Omental fat pad (tissue), 3 donors: ENCODE measurements at regions not wholly inside any gene's neighbourhood (a gene's known extent, or its start where the extent isn't known, plus 50 kb on each side); places are given as distances from the start of the nearest gene placed in this dataset.

Experiments used
- ATAC-seq: fragments of 150-250 bp; one replicate; pipeline ENCODE4 v1.9.1; 2016; ENCODE audit warnings: mild to moderate bottlenecking, moderate library complexity; ENCODE audit not compliant: low FRiP score
- DNase-seq: peaks from one replicate; pipeline ENCODE4 v3.0.0-alpha.2; 2019; ENCODE audit warnings: low spot score
- CTCF ChIP-seq, 3 donors: fragments of 450-650 bp; IDR thresholded peaks; one replicate each; pipeline ENCODE4 v1.5.1; 2016 to 2017; ENCODE audit warnings: antibody characterized with exemption in 3 of 3, mild to moderate bottlenecking in 3 of 3, moderate library complexity in 2 of 3

GRCh38 chr11:134815404-134815803, 403.4 kb upstream of the B3GAT1 start:
- no peak for ATAC-seq
- DNase-seq = no peak
- no peak for TF ChIP-seq CTCF (IDR thresholded peaks at IDR 0.05)

GRCh38 chr11:134807997-134808396, 396.0 kb upstream of the B3GAT1 start:
- ATAC-seq (no peak), DNase-seq (no peak)
- no peak for TF ChIP-seq CTCF (IDR thresholded peaks at IDR 0.05)

GRCh38 chr11:134802598-134802997, 390.6 kb upstream of the B3GAT1 start:
- ATAC-seq = no peak

GRCh38 chr11:134802116-134802515, 390.1 kb upstream of the B3GAT1 start:
- no peak for DNase-seq
- ATAC-seq = peak; percentile 37
- no peak for TF ChIP-seq CTCF (IDR thresholded peaks at IDR 0.05)

More at GRCh38 chr11:134802598-134802997, 390.6 kb upstream of the B3GAT1 start:
- TF ChIP-seq CTCF (IDR thresholded peaks at IDR 0.05) = no peak
- DNase-seq = no peak

- DNase-seq (no peak), ATAC-seq (no peak)
- no peak for TF ChIP-seq CTCF (IDR thresholded peaks at IDR 0.05)
Observed at GRCh38 chr11:134801570-134801969, 389.5 kb upstream of the B3GAT1 start.

- TF ChIP-seq CTCF (IDR thresholded peaks at IDR 0.05) = no peak
- DNase-seq = no peak
- no peak for ATAC-seq
Observed at GRCh38 chr11:134800826-134801225, 388.8 kb upstream of the B3GAT1 start.

- TF ChIP-seq CTCF (IDR thresholded peaks at IDR 0.05) = no peak
- ATAC-seq (no peak), DNase-seq (no peak)
Observed at GRCh38 chr11:134800130-134800529, 388.1 kb upstream of the B3GAT1 start.
